Stimulated activated CD4-positive, alpha-beta T cell treated with anti-CD3 and anti-CD28 coated beads, Interleukin-15, amount 100 ng/mL, for 1 hour (primary cell): ENCODE measurements at regions not wholly inside any gene's neighbourhood (a gene's known extent, or its start where the extent isn't known, plus 50 kb on each side); places are given as distances from the start of the nearest gene placed in this dataset.

Experiments used
- DNase-seq, 2 donors: peaks; one replicate each; pipeline ENCODE4 v3.0.0-alpha.2; 2020; ENCODE audit warnings: low read depth in 1 of 2, low spot score in 1 of 2

GRCh38 chr7:136665878-136666509 is 202.5 kb upstream of the CHRM2 start:
- DNase-seq: no peak

GRCh38 chr7:136664537-136664936 is 203.9 kb upstream of the CHRM2 start:
- DNase-seq: no peak

- DNase-seq: no peak
Observed at GRCh38 chr7:136657482-136657921, 210.9 kb upstream of the CHRM2 start.

- no peak for DNase-seq
Observed at GRCh38 chr7:136656516-136656915, 211.9 kb upstream of the CHRM2 start.

GRCh38 chr7:136655414-136655813 is 213.0 kb upstream of the CHRM2 start:
- no peak for DNase-seq

GRCh38 chr7:136654406-136654805 is 214.0 kb upstream of the CHRM2 start:
- no peak for DNase-seq

GRCh38 chr7:136652635-136653370 is 215.6 kb upstream of the CHRM2 start:
- DNase-seq: no peak

- no peak for DNase-seq
Observed at GRCh38 chr7:136640977-136641376, 227.5 kb upstream of the CHRM2 start.

GRCh38 chr7:136637813-136638212 is 230.6 kb upstream of the CHRM2 start:
- no peak for DNase-seq

GRCh38 chr7:136635751-136636150 is 232.7 kb upstream of the CHRM2 start:
- DNase-seq: no peak

GRCh38 chr7:136618818-136619217 is 249.6 kb upstream of the CHRM2 start:
- no peak for DNase-seq

GRCh38 chr7:136617176-136617575 is 251.3 kb upstream of the CHRM2 start:
- DNase-seq: no peak

GRCh38 chr7:136605532-136606329 is 262.7 kb upstream of the CHRM2 start:
- DNase-seq: no peak

- no peak for DNase-seq
Observed at GRCh38 chr7:136601772-136602171, 266.7 kb upstream of the CHRM2 start.

- DNase-seq: no peak
Observed at GRCh38 chr7:136600475-136600874, 268.0 kb upstream of the CHRM2 start.

- no peak for DNase-seq
Observed at GRCh38 chr7:136594739-136595144, 273.7 kb upstream of the CHRM2 start.

GRCh38 chr7:136588216-136588615 is 280.2 kb upstream of the CHRM2 start:
- no peak for DNase-seq

GRCh38 chr7:136585954-136586670 is 282.3 kb upstream of the CHRM2 start:
- no peak for DNase-seq

GRCh38 chr7:136566491-136566890 is 302.0 kb upstream of the CHRM2 start:
- no peak for DNase-seq

- no peak for DNase-seq
Observed at GRCh38 chr7:136555933-136556332, 312.5 kb upstream of the CHRM2 start.

GRCh38 chr7:136551618-136552017 is 316.8 kb upstream of the CHRM2 start:
- DNase-seq: no peak
